ENCODE measurements at regions not wholly inside any gene's neighbourhood (a gene's known extent, or its start where the extent isn't known, plus 50 kb on each side); places are given as distances from the start of the nearest gene placed in this dataset.

- intact Hi-C loops (cut with DNase I): no loop called here
- 75% methylated on average over 2 to 5 of the region's 5 CpGs for WGBS, 2 donors
- H3K27me3 ChIP-seq: no peaks in the 10 kb centered on the region
These were observed 412.7 kb downstream of the STK39 start for GRCh38 chr2:167834707-167835106.

DNA sequence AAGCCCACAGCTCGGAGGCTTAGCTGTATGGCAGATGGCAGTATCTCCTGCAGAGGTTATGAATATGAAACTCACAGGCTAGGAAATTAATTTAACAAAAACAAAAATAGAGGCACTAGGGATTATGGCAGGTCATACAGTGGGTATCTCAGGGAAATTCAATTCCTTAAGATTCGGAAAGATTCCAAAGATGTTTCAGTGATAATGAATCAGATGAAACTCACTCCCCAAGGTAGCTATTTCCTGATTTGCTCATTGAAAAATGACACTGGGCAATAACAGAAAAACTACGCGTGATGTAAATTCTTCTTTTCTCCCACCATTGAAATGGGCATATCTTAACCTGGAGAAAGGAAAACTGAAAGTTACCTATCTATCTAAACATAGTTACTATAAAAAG lies 414.1 kb downstream of the STK39 start:
- 73 to 74% methylated on average over 4 of the region's 4 CpGs for WGBS, 2 donors

More at GRCh38 chr2:167834707-167835106, 412.7 kb downstream of the STK39 start:
- Histone ChIP-seq H3K36me3 (no peaks in the 10 kb centered on the region), H3K4me1 (no peaks in the 10 kb centered on the region), H3K4me3 (no peak overlapping the region), H3K27ac (no peak overlapping the region), H3K9me3 (no peaks in the 10 kb centered on the region)
- TF ChIP-seq POLR2A (IDR thresholded peaks at IDR 0.05): no peak
- TF ChIP-seq, protein P1, sequence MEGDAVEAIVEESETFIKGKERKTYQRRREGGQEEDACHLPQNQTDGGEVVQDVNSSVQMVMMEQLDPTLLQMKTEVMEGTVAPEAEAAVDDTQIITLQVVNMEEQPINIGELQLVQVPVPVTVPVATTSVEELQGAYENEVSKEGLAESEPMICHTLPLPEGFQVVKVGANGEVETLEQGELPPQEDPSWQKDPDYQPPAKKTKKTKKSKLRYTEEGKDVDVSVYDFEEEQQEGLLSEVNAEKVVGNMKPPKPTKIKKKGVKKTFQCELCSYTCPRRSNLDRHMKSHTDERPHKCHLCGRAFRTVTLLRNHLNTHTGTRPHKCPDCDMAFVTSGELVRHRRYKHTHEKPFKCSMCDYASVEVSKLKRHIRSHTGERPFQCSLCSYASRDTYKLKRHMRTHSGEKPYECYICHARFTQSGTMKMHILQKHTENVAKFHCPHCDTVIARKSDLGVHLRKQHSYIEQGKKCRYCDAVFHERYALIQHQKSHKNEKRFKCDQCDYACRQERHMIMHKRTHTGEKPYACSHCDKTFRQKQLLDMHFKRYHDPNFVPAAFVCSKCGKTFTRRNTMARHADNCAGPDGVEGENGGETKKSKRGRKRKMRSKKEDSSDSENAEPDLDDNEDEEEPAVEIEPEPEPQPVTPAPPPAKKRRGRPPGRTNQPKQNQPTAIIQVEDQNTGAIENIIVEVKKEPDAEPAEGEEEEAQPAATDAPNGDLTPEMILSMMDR (IDR thresholded peaks at IDR 0.05): no peak
- DNase-seq: no peak

DNA sequence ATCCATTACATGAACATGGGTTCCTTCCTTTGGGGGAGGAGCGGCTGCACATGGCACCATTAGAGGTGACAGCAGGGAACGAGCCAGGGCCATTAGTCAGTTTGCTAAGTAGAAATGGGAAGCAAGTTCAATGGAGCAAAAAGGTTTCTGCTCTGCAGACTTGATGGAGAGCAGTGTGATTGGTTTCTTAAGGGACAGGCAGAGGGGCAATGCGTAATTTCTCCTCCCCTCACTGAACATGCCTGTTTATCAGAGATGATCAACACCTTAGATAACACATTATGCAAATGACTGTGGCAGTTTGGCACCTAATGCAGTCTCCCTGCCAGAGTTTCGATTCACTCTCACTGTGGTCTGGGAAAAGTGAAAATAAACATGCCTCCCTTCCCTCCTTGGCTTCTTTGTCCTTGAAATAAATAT lies 414.5 kb downstream of the STK39 start:
- Histone ChIP-seq H3K9me3 (no peaks in the 10 kb centered on the region), H3K27ac (no peak overlapping the region), H3K4me1 (no peaks in the 10 kb centered on the region), H3K27me3 (no peaks in the 10 kb centered on the region), H3K4me3 (no peak overlapping the region), H3K36me3 (no peaks in the 10 kb centered on the region)
- WGBS, 2 donors: 33 to 53% methylated on average over 3 to 4 of the region's 4 CpGs
- no peak for TF ChIP-seq POLR2A (IDR thresholded peaks at IDR 0.05)
- TF ChIP-seq, protein P1 (IDR thresholded peaks at IDR 0.05): no peak
- DNase-seq: no peak
- intact Hi-C loops (cut with DNase I): no loop called here

More for the DNA sequence above, 414.1 kb downstream of the STK39 start:
- Histone ChIP-seq H3K27ac (no peak overlapping the region), H3K4me3 (no peak overlapping the region), H3K27me3 (no peaks in the 10 kb centered on the region), H3K4me1 (no peaks in the 10 kb centered on the region), H3K36me3 (no peaks in the 10 kb centered on the region), H3K9me3 (no peaks in the 10 kb centered on the region)
- intact Hi-C loops (cut with DNase I): no loop called here
- TF ChIP-seq, protein P1 (IDR thresholded peaks at IDR 0.05): no peak
- TF ChIP-seq POLR2A (IDR thresholded peaks at IDR 0.05): no peak
- no peak for DNase-seq

DNA sequence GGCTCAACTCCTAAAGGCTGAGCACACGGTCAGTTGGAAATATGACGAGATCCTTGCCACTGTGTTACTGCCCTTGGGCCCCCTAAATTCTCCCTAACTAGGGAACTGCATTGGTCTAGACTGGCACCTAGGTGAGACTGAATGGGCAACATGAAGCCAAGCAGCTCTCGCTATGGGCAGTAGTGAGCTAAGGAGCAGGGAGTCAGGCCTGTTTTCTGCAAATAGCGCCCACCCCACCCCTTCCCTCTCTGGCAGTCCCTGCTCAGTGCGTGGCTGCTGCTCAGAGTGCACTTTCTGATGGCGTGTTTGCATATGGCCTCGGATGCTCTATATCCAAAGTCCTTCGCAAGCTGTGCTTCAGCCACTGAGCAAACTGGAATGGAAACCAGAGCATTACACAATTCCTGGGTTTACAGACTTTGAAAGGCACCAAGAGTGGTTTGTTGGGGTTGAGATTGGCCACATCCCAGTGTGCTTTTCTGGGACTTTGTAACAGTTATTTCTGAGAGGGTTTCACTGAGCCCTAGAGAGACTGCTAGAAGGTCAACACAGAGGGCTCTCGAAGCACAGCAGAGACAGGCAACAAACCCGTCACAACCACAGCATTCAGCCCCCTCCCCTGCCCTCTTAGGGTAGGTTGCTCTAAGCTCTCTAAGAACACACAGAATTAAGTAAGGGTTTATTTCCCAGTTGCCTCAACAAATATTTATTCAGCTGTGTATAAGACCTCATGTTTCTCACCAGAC lies 419.9 kb downstream of the STK39 start:
- 78 to 88% methylated on average over 8 of the region's 10 CpGs for WGBS, 2 donors
- H3K9me3 ChIP-seq: no peaks in the 10 kb centered on the region
- TF ChIP-seq POLR2A (IDR thresholded peaks at IDR 0.05): no peak
- TF ChIP-seq, protein P1 (IDR thresholded peaks at IDR 0.05): no peak
- H3K4me3 ChIP-seq: no peak overlapping the region
- H3K36me3 ChIP-seq: no peaks in the 10 kb centered on the region
- DNase-seq: no peak
- H3K4me1 ChIP-seq: no peaks in the 10 kb centered on the region
- H3K27me3 ChIP-seq: no peaks in the 10 kb centered on the region
- no peak overlapping the region for H3K27ac ChIP-seq
- intact Hi-C loops (cut with DNase I): no loop called here

DNA sequence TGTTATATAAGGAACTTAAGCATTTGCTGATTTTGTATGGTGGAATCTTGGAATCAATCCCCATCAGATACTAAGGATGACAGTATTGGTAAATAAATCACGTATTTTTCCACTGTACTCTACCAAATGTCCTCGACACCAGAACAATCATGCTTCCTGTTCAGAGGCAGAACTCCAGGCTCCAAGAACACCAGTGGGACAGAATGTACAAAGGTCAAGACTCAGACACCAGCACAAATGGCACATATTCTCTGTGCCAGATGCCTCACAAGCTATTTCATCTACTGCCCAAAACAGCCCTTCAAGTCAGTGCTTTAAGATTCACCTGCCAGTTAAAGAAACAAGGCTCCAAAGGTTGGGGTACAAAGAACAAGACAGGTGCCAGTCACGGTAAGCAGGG lies 420.5 kb downstream of the STK39 start:
- Histone ChIP-seq H3K36me3 (no peaks in the 10 kb centered on the region), H3K9me3 (no peaks in the 10 kb centered on the region), H3K4me1 (no peaks in the 10 kb centered on the region), H3K4me3 (no peak overlapping the region), H3K27ac (no peak overlapping the region), H3K27me3 (no peaks in the 10 kb centered on the region)
- 55 to 59% methylated on average over 3 of the region's 3 CpGs for WGBS, 2 donors
- TF ChIP-seq POLR2A (IDR thresholded peaks at IDR 0.05): no peak
- TF ChIP-seq, protein P1 (IDR thresholded peaks at IDR 0.05): no peak
- no peak for DNase-seq
- intact Hi-C loops (cut with DNase I): no loop called here
